Osteocyte (in vitro differentiated cells): ENCODE measurements at regions not wholly inside any gene's neighbourhood (a gene's known extent, or its start where the extent isn't known, plus 50 kb on each side); places are given as distances from the start of the nearest gene placed in this dataset.

Experiments used
- DNase-seq: peaks from one replicate; pipeline ENCODE4 v3.0.0; 2021; ENCODE audit warnings: mixed read lengths; ENCODE audit not compliant: unreplicated experiment; ENCODE audit errors: extremely low spot score
- H3K27ac Mint-ChIP-seq: one replicate; pipeline ENCODE4 v1.8.0; 2021; ENCODE audit warnings: mild to moderate bottlenecking, mixed read lengths; ENCODE audit not compliant: unreplicated experiment
- H3K27me3 Mint-ChIP-seq: one replicate; pipeline ENCODE4 v1.8.0; 2021; ENCODE audit warnings: mixed read lengths; ENCODE audit not compliant: unreplicated experiment
- H3K36me3 Mint-ChIP-seq: one replicate; pipeline ENCODE4 v1.8.0; 2021; ENCODE audit warnings: mixed read lengths; ENCODE audit not compliant: unreplicated experiment
- H3K4me1 Mint-ChIP-seq: one replicate; pipeline ENCODE4 v1.8.0; 2021; ENCODE audit warnings: mixed read lengths; ENCODE audit not compliant: unreplicated experiment
- H3K4me3 Mint-ChIP-seq: one replicate; pipeline ENCODE4 v1.8.0; 2021; ENCODE audit warnings: mild to moderate bottlenecking, moderate library complexity, mixed read lengths; ENCODE audit not compliant: unreplicated experiment
- H3K9me3 Mint-ChIP-seq: one replicate; pipeline ENCODE4 v1.8.0; 2021; ENCODE audit warnings: mixed read lengths; ENCODE audit not compliant: unreplicated experiment
- TF ChIP-seq, protein P1 (sequence below): fragments of 200-600 bp; sonication (generic); IDR thresholded peaks from 2 replicates; pipeline ENCODE4 v1.5.0; 2021; ENCODE audit warnings: antibody characterized with exemption, mild to moderate bottlenecking, moderate library complexity

DNA sequence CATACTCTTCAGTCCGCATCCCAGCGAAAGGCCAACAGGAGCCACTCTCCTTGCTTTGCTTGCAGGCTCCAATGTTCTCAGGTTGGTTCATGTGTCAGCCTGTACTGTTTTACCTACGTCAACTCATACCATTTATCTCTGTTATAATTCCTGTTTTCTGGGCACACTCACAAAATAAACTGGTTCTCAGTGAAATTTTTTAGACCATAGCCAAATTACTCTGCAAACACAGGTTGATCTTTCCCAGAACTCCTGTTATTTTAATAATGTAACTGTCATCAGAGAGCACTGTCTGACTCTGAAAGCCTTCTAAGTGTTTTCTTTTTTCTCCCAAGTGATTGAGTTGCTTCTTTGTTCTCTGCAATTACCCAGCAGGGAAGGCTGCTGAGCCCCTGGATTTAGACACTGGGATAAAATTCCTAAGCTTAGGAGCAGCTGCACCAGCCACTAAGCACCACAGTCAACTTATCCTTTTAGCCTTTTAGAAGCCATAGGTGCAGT is 111.6 kb upstream of the PIEZO2 start:
- TF ChIP-seq, protein P1, sequence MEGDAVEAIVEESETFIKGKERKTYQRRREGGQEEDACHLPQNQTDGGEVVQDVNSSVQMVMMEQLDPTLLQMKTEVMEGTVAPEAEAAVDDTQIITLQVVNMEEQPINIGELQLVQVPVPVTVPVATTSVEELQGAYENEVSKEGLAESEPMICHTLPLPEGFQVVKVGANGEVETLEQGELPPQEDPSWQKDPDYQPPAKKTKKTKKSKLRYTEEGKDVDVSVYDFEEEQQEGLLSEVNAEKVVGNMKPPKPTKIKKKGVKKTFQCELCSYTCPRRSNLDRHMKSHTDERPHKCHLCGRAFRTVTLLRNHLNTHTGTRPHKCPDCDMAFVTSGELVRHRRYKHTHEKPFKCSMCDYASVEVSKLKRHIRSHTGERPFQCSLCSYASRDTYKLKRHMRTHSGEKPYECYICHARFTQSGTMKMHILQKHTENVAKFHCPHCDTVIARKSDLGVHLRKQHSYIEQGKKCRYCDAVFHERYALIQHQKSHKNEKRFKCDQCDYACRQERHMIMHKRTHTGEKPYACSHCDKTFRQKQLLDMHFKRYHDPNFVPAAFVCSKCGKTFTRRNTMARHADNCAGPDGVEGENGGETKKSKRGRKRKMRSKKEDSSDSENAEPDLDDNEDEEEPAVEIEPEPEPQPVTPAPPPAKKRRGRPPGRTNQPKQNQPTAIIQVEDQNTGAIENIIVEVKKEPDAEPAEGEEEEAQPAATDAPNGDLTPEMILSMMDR = no peak
- H3K27me3 Mint-ChIP-seq = no peaks in the 10 kb centered on the region
- H3K9me3 Mint-ChIP-seq = no peaks in the 10 kb centered on the region
- peaks cover 31% of the 10 kb centered on the region for H3K4me1 Mint-ChIP-seq
- peak overlapping the region; percentile 54 for H3K27ac Mint-ChIP-seq
- DNase-seq = no peak
- H3K36me3 Mint-ChIP-seq = peaks cover 3% of the 10 kb centered on the region
- H3K4me3 Mint-ChIP-seq = no peak overlapping the region

DNA sequence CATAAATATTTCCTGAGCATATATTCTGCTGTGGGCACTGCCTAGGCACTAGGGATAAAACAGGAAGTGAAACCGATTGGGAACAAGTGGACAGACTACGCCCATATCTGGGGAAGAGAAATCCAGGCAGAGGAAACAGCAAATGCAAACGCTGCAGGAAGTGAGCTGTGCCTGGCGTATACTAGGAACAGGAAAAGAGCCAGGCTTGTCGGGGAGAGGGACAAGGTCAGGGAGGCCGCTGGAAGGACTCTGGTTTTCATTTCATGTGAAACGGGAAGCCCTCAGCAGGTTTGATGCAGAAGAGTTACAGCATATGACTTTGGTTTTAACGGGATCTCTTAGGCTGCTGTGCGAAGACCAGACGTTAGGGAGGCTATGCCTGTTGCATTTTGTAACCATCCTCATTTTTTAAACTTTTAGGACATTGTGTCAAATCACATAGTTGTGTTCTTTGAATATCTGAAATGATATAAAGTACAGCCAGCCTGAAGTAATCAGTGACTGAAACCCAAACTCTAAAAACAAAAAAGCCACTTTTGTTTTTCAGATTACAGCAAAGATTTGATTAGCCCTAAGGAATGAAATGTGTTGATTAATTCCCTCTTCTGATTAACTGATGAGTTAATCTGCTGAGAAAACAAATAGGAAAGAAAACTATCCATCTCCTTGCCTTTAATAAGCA is 110.2 kb upstream of the PIEZO2 start:
- Mint-ChIP-seq H3K27ac (peak overlapping the region; percentile 43), H3K27me3 (no peaks in the 10 kb centered on the region), H3K9me3 (no peaks in the 10 kb centered on the region), H3K36me3 (peaks cover 3% of the 10 kb centered on the region), H3K4me1 (peaks cover 26% of the 10 kb centered on the region), H3K4me3 (no peak overlapping the region)
- TF ChIP-seq, protein P1 = no peak
- no peak for DNase-seq

DNA sequence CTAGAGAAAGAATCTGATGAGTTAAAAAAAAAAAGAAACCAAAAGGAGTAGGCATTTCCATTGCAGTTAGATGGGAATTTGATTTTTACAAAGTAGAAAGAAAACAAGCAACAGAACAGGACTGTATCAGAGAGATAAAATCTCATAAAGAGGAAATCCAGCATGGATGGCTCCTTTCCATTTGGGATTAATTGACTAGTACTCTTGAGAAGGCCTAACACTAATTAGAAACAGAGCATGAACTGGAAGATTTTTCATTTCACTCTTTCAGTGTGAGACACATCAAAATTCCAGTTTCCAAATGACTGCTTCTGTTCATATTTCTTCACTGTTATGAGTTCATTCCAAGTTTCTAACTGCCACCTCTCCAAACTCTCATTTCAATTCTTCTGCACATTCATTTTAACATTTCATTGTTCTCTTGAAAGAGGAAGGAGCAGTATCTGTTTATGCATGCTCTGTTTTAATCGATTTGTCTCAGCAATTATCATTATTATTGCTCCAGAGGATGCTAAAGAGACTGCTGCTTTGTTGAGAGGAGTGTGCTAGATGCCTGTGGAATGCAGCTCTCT is 108.8 kb upstream of the PIEZO2 start:
- Mint-ChIP-seq H3K4me3 (no peak overlapping the region), H3K27ac (no peak overlapping the region), H3K4me1 (peaks cover 25% of the 10 kb centered on the region), H3K36me3 (no peaks in the 10 kb centered on the region), H3K27me3 (no peaks in the 10 kb centered on the region), H3K9me3 (no peaks in the 10 kb centered on the region)
- TF ChIP-seq, protein P1 = no peak
- no peak for DNase-seq

DNA sequence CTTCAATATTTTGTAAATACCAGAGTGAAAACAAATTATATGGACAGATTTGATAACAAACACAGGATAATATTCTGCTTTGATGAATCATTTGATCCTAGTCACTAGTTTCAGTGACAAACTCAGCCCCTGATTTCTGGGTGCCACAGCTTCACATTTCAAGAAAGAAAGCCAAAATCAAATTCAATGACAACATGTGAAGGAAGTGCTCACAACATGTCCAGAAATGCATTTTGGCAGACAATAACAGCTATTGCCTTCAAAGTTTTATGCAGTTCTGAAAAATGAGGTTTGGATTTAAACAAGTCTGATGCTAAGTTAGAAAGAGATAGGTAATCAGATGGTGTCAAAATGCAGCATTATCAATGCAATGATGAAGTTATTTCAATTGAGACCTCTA is 106.9 kb upstream of the PIEZO2 start:
- H3K27ac Mint-ChIP-seq = no peak overlapping the region
- TF ChIP-seq, protein P1 = no peak
- no peaks in the 10 kb centered on the region for H3K36me3 Mint-ChIP-seq
- no peaks in the 10 kb centered on the region for H3K27me3 Mint-ChIP-seq
- no peak for DNase-seq
- peaks cover 4% of the 10 kb centered on the region for H3K9me3 Mint-ChIP-seq
- H3K4me1 Mint-ChIP-seq = peaks cover 30% of the 10 kb centered on the region
- no peak overlapping the region for H3K4me3 Mint-ChIP-seq

DNA sequence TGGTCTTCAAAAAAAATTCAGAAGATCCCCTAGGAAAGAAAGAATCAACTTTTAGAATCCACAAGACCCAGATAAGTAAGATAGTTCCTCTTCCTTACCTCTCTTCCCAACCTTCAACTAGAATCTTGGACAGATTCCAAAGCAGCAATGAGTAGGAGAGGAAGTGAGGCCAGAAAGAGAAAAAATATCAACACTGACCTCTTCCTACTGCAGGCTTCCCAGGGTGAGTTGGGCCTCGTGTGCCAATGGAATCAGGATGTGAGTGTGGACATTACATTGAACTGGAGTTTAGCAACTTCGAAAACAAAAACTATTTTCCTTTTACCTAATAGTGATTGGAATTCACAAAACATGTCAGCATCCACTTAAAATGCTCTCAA is 102.5 kb upstream of the PIEZO2 start:
- H3K9me3 Mint-ChIP-seq = peaks cover 4% of the 10 kb centered on the region
- peak overlapping the region; percentile 68 for H3K27ac Mint-ChIP-seq
- peaks cover 15% of the 10 kb centered on the region for H3K4me1 Mint-ChIP-seq
- no peaks in the 10 kb centered on the region for H3K27me3 Mint-ChIP-seq
- DNase-seq = no peak
- H3K4me3 Mint-ChIP-seq = no peak overlapping the region
- H3K36me3 Mint-ChIP-seq = no peaks in the 10 kb centered on the region
- TF ChIP-seq, protein P1 = no peak
